ENCODE measurements at regions not wholly inside any gene's neighbourhood (a gene's known extent, or its start where the extent isn't known, plus 50 kb on each side); places are given as distances from the start of the nearest gene placed in this dataset.

DNA sequence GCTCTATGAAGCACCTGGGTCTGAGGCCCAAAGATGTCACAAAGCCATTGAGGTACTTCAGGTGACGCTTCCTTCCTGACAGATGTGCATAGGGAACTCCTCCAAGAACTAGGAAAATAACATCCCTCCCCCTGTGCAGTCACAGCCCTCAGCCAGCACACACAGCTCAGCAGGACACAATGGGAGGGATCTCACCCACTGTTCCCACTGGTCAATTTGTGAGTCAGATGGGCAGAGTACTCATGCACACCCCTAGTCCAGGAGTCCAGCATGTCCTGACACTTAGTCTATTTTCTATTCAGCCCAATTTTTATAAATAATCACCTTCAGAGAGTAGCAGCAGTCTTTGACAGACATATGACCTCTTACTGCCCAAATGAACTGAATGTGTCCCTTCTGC, 60.7 kb upstream of the PFKP start:
- no peaks in the 10 kb centered on the region for H4K20me1 ChIP-seq (ENCODE audit: control insufficient read depth, insufficient read depth, insufficient read length)
- H2BK120ac ChIP-seq (ENCODE audit: low read depth, low read length, poor library complexity, severe bottlenecking) = no peak overlapping the region
- no peaks in the 10 kb centered on the region for H3K4me1 ChIP-seq (ENCODE audit: insufficient read depth, low read length)
- H3K4ac ChIP-seq (ENCODE audit: low read depth, low read length) = no peak overlapping the region
- H2AK5ac ChIP-seq (ENCODE audit: insufficient read length, low read length) = no peak overlapping the region
- H4K5ac ChIP-seq (ENCODE audit: insufficient read length, low read depth, low read length) = no peak overlapping the region
- DNase-seq = no peak
- Mint-ChIP-seq H3K9me3 (no peaks in the 10 kb centered on the region), H3K27ac (no peak overlapping the region), H3K36me3 (ENCODE audit: insufficient read depth in 1 of 3, low read depth in 3 of 3) (no peaks in the 10 kb centered on the region), H3K27me3 (ENCODE audit: low read depth) (peaks cover 5% of the 10 kb centered on the region), H3K4me1 (peaks cover 8 to 12% of the 10 kb centered on the region in 2 experiments), H3K4me3 (no peak overlapping the region)
- H3K23me2 ChIP-seq (ENCODE audit: insufficient read length, low read depth, low read length, poor library complexity, severe bottlenecking) = no peaks in the 10 kb centered on the region
- no peak overlapping the region for H3K9ac ChIP-seq (ENCODE audit: extremely low read depth, insufficient read length, low read length)
- H3T11ph ChIP-seq (ENCODE audit: low read length) = no peak overlapping the region
- no peaks in the 10 kb centered on the region for H3K79me1 ChIP-seq (ENCODE audit: insufficient read depth, low read depth, low read length, poor library complexity, severe bottlenecking)
- TF ChIP-seq, protein P1, sequence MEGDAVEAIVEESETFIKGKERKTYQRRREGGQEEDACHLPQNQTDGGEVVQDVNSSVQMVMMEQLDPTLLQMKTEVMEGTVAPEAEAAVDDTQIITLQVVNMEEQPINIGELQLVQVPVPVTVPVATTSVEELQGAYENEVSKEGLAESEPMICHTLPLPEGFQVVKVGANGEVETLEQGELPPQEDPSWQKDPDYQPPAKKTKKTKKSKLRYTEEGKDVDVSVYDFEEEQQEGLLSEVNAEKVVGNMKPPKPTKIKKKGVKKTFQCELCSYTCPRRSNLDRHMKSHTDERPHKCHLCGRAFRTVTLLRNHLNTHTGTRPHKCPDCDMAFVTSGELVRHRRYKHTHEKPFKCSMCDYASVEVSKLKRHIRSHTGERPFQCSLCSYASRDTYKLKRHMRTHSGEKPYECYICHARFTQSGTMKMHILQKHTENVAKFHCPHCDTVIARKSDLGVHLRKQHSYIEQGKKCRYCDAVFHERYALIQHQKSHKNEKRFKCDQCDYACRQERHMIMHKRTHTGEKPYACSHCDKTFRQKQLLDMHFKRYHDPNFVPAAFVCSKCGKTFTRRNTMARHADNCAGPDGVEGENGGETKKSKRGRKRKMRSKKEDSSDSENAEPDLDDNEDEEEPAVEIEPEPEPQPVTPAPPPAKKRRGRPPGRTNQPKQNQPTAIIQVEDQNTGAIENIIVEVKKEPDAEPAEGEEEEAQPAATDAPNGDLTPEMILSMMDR (conservative IDR thresholded peaks at IDR 0.05) = no peak
- no peak overlapping the region for H2AFZ ChIP-seq (ENCODE audit: low read length)
- H3K18ac ChIP-seq (ENCODE audit: insufficient read length, low read depth, low read length) = no peak overlapping the region
- H3K27me3 ChIP-seq (ENCODE audit: insufficient read depth, low read length) = no peaks in the 10 kb centered on the region
- H2BK12ac ChIP-seq (ENCODE audit: insufficient read length, low read depth, low read length) = no peak overlapping the region
- no peak overlapping the region for H3K14ac ChIP-seq (ENCODE audit: insufficient read depth, low read length)
- H3K27ac ChIP-seq (ENCODE audit: insufficient read length, low read depth, low read length) = no peak overlapping the region
- no peaks in the 10 kb centered on the region for H3K79me2 ChIP-seq (ENCODE audit: insufficient read depth, low read length)
- no peak overlapping the region for H3K23ac ChIP-seq (ENCODE audit: insufficient read length, low read depth, low read length)
- H2BK5ac ChIP-seq (ENCODE audit: insufficient read length, low read length) = no peak overlapping the region
- H2BK20ac ChIP-seq (ENCODE audit: low read depth, low read length, poor library complexity, severe bottlenecking) = no peak overlapping the region
- H3K9me3 ChIP-seq (ENCODE audit: control insufficient read depth, low read depth, low read length) = no peaks in the 10 kb centered on the region
- WGBS (ENCODE audit: extremely low coverage, insufficient read length, low lambda C conversion rate) = no CpG with 5 or more reads among the region's 1 CpG
- H3K4me2 ChIP-seq (ENCODE audit: insufficient read depth, insufficient read length, low read length) = no peak overlapping the region
- no peak overlapping the region for H3K56ac ChIP-seq (ENCODE audit: insufficient read length, low read depth, low read length)
- no peak overlapping the region for H4K91ac ChIP-seq (ENCODE audit: insufficient read length, low read depth, low read length)
- H4K8ac ChIP-seq (replicated peaks; ENCODE audit: insufficient read length, low read depth, low read length) = no peak overlapping the region
- H2BK15ac ChIP-seq (ENCODE audit: low read depth, low read length) = no peak overlapping the region
